ENCODE measurements at regions not wholly inside any gene's neighbourhood (a gene's known extent, or its start where the extent isn't known, plus 50 kb on each side); places are given as distances from the start of the nearest gene placed in this dataset.

GRCh38 chr11:134799386-134799785 lies 387.3 kb upstream of the B3GAT1 start:
- TF ChIP-seq, protein P1, sequence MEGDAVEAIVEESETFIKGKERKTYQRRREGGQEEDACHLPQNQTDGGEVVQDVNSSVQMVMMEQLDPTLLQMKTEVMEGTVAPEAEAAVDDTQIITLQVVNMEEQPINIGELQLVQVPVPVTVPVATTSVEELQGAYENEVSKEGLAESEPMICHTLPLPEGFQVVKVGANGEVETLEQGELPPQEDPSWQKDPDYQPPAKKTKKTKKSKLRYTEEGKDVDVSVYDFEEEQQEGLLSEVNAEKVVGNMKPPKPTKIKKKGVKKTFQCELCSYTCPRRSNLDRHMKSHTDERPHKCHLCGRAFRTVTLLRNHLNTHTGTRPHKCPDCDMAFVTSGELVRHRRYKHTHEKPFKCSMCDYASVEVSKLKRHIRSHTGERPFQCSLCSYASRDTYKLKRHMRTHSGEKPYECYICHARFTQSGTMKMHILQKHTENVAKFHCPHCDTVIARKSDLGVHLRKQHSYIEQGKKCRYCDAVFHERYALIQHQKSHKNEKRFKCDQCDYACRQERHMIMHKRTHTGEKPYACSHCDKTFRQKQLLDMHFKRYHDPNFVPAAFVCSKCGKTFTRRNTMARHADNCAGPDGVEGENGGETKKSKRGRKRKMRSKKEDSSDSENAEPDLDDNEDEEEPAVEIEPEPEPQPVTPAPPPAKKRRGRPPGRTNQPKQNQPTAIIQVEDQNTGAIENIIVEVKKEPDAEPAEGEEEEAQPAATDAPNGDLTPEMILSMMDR (conservative IDR thresholded peaks at IDR 0.05; ENCODE audit: low read depth, low read length): no peak
- no peak overlapping the region for H3K4me3 ChIP-seq (ENCODE audit: low read length)
- no peak for DNase-seq (ENCODE audit: low read depth)

DNA sequence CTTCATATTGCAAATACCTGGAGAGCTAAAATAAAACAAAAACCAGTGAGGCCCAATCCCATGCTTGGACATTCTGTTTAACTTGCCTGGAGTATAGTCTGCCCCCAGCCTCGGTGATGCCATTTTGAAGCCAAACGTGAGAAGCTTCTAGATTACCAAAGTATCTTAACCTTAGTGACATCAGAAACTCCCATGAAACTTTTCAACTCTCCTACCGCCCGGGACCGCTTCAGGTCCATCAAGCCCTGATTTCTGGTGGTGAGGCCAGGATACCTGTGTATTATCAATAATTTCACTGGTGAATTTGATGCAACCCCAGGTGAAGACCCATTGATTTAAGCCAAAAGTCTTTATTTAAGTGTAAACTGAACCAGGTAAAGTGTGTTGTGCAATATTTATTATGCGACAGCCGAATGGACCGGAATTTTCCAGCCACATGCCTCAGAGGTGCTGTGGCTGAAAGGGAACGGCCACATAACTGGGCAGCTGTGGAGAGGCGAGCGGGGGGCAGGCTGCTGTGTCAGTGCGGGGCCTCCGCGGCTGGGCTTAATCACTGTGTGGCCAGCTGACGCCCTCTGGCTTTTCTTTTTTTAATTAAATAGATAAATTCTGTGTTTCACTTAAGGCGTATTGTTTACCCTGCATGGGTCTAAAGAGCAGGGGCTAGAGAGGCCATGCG lies 385.5 kb upstream of the B3GAT1 start:
- TF ChIP-seq, protein P1 (conservative IDR thresholded peaks at IDR 0.05; ENCODE audit: low read depth, low read length): no peak
- no peak for DNase-seq (ENCODE audit: low read depth)
- no peak overlapping the region for H3K4me3 ChIP-seq (ENCODE audit: low read length)

DNA sequence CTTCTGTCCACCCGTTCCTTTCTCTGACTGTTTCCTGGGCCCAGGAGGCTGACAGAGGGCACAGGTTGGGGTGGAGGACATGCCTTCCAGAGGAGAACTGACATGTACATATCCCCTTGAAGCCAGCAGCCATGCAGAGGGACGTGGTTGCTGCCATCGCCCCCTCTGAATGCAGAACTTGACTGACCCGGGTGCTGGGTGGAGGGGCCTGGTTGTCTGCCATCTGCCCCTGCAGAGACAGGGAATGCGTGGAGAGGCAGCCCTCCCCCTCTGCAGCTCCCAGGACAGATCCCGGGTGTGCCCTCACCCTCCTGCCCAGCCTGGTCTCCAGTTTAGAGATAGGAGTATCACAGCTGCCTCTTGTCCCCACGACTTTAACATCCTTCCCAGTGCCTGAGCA lies 383.0 kb upstream of the B3GAT1 start:
- H3K4me3 ChIP-seq (ENCODE audit: low read length): no peak overlapping the region
- TF ChIP-seq, protein P1 (conservative IDR thresholded peaks at IDR 0.05; ENCODE audit: low read depth, low read length): no peak
- DNase-seq (ENCODE audit: low read depth): no peak

DNA sequence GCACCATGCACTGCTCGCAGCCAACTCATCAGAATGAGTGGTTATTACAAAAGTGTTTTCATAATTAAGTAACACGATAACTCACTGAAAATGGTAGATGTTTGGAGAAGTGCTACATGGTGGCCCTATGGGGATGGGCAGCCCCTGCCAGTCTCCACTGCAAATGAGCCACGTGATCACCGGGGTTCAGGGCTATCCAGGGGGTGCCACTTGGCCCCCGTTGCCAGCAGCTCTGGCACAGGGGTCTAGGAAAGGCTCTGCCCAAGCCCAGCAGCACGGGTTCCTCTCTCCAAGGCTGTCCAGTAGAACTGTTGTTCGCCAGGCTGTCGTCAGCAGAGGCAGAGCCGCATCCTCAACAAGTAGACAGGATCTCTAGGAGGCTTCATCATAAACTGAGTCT lies 382.1 kb upstream of the B3GAT1 start:
- TF ChIP-seq, protein P1 (conservative IDR thresholded peaks at IDR 0.05; ENCODE audit: low read depth, low read length): no peak
- DNase-seq (ENCODE audit: low read depth): no peak
- H3K4me3 ChIP-seq (ENCODE audit: low read length): no peak overlapping the region

DNA sequence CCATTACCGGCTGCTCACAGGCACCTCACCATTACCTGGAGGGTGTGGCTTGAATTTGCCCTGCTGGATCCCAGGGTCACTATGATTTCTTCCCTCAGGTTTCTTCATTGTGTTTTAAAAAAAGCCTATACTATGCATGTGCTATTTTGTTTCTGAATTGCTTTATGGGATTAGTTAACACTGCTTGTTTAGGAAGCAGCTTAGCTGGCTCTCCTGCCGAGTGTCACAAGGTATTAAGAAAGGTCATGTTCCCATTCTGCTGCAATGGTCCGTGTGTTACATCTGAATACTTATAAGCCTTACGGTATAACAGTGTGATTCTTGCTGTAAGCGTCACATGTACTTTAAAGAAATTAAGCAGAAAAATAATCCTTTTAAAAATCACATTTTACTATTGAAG lies 380.6 kb upstream of the B3GAT1 start:
- no peak overlapping the region for H3K4me3 ChIP-seq (ENCODE audit: low read length)
- TF ChIP-seq, protein P1 (conservative IDR thresholded peaks at IDR 0.05; ENCODE audit: low read depth, low read length): no peak
- DNase-seq (ENCODE audit: low read depth): no peak

- no peak overlapping the region for H3K4me3 ChIP-seq (ENCODE audit: low read length)
- TF ChIP-seq, protein P1 (conservative IDR thresholded peaks at IDR 0.05; ENCODE audit: low read depth, low read length): no peak
- DNase-seq (ENCODE audit: low read depth): no peak
Measured at GRCh38 chr11:134792044-134792443, 380.0 kb upstream of the B3GAT1 start.

DNA sequence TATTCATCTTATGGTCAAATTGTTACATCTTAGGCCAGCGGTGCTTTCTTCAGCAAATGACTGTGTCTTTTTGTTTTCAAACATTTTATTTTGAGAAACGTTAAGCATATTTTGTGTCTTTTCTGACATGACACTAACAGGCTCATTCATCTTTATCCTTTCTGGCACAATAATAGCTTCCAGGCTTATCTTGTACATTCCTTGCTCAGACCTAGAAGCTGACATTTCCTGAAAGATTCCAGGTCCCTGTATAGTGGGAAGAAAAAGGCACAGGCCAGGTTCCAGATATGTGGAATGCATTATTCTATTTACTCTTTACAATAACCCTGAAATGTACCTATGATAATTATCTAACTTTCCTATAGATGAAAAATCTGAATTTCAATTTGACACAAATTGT lies 379.1 kb upstream of the B3GAT1 start:
- no peak for DNase-seq (ENCODE audit: low read depth)
- no peak overlapping the region for H3K4me3 ChIP-seq (ENCODE audit: low read length)
- TF ChIP-seq, protein P1 (conservative IDR thresholded peaks at IDR 0.05; ENCODE audit: low read depth, low read length): no peak
